Stimulated activated CD8-positive, alpha-beta memory T cell treated with anti-CD3 and anti-CD28 coated beads, Interleukin-7, amount 100 ng/mL, for 24 hours (primary cell): ENCODE measurements at regions not wholly inside any gene's neighbourhood (a gene's known extent, or its start where the extent isn't known, plus 50 kb on each side); places are given as distances from the start of the nearest gene placed in this dataset.
"Not testable (repeated sequence)": the region's sequence is repeated elsewhere in the genome, so short reads cannot be mapped to it uniquely, and the experiment has no call there.

Experiments
- DNase-seq: peaks from one replicate; pipeline ENCODE4 v3.0.0-alpha.2; 2020; ENCODE audit warnings: low read depth

- no peak for DNase-seq
These were observed 1558.6 kb upstream of the RAG2 start for GRCh38 chr11:38156495-38157146.

GRCh38 chr11:38155856-38156255, 1557.8 kb upstream of the RAG2 start:
- no peak for DNase-seq

- DNase-seq = no peak
These were observed 1555.9 kb upstream of the RAG2 start for GRCh38 chr11:38153985-38154384.

- no peak for DNase-seq
These were observed 1545.8 kb upstream of the RAG2 start for GRCh38 chr11:38143852-38144251.

- DNase-seq = no peak
These were observed 1540.9 kb upstream of the RAG2 start for GRCh38 chr11:38138972-38139371.

- DNase-seq = no peak
These were observed 1538.9 kb upstream of the RAG2 start for GRCh38 chr11:38136887-38137286.

GRCh38 chr11:38131535-38131934, 1533.5 kb upstream of the RAG2 start:
- no peak for DNase-seq

- no peak for DNase-seq
These were observed 1532.9 kb upstream of the RAG2 start for GRCh38 chr11:38130976-38131375.

GRCh38 chr11:38130514-38130913, 1532.5 kb upstream of the RAG2 start:
- no peak for DNase-seq

GRCh38 chr11:38123673-38124072, 1525.6 kb upstream of the RAG2 start:
- no peak for DNase-seq

- not testable (repeated sequence) for DNase-seq
These were observed 1518.6 kb upstream of the RAG2 start for GRCh38 chr11:38116616-38117015.

- not testable (repeated sequence) for DNase-seq
These were observed 1517.3 kb upstream of the RAG2 start for GRCh38 chr11:38115381-38115780.

GRCh38 chr11:38100836-38101462, 1502.9 kb upstream of the RAG2 start:
- DNase-seq = no peak

- DNase-seq = no peak
These were observed 1497.2 kb upstream of the RAG2 start for GRCh38 chr11:38095268-38095667.

- DNase-seq = no peak
These were observed 1491.7 kb upstream of the RAG2 start for GRCh38 chr11:38089726-38090125.

- no peak for DNase-seq
These were observed 1462.9 kb upstream of the RAG2 start for GRCh38 chr11:38060920-38061319.

GRCh38 chr11:38060136-38060535, 1462.1 kb upstream of the RAG2 start:
- no peak for DNase-seq

GRCh38 chr11:38046571-38047135, 1448.6 kb upstream of the RAG2 start:
- DNase-seq = no peak

GRCh38 chr11:38043060-38043459, 1445.0 kb upstream of the RAG2 start:
- no peak for DNase-seq

- DNase-seq = no peak
These were observed 1440.7 kb upstream of the RAG2 start for GRCh38 chr11:38038777-38039176.

GRCh38 chr11:38019072-38019775, 1421.2 kb upstream of the RAG2 start:
- no peak for DNase-seq

- no peak for DNase-seq
These were observed 1416.4 kb upstream of the RAG2 start for GRCh38 chr11:38014405-38014804.

GRCh38 chr11:38013157-38013556, 1415.1 kb upstream of the RAG2 start:
- DNase-seq = no peak
